ENCODE measurements at regions not wholly inside any gene's neighbourhood (a gene's known extent, or its start where the extent isn't known, plus 50 kb on each side); places are given as distances from the start of the nearest gene placed in this dataset.
"Not testable (repeated sequence)": the region's sequence is repeated elsewhere in the genome, so short reads cannot be mapped to it uniquely, and the experiment has no call there.

DNA sequence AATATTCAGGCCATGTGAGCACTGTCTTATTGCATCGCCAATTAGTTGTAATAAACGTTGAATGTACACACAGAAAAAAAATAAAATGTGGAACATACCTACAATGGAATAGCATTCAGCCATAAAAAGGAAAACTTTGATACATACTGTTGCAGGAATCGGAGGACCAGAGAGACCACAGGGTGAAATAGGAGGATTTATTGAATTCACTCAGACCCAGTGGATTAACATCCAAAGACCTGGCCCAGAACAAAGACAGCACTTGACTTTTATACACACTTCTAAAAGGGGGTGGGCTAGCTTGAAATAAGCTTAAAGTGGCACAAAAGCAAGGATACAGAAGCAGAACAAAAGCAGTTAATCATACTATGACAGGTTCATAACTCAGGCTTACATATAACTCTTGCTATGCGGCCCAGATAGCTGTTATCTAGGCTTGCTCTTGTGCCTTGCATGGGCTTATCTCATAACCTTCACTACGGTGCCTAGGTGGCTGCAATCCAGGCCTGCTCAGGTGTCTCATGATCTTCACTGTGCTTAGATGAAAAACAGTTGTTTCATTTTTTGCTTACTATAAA, 292.2 kb upstream of the TAC1 start:
- TF ChIP-seq, protein P1, sequence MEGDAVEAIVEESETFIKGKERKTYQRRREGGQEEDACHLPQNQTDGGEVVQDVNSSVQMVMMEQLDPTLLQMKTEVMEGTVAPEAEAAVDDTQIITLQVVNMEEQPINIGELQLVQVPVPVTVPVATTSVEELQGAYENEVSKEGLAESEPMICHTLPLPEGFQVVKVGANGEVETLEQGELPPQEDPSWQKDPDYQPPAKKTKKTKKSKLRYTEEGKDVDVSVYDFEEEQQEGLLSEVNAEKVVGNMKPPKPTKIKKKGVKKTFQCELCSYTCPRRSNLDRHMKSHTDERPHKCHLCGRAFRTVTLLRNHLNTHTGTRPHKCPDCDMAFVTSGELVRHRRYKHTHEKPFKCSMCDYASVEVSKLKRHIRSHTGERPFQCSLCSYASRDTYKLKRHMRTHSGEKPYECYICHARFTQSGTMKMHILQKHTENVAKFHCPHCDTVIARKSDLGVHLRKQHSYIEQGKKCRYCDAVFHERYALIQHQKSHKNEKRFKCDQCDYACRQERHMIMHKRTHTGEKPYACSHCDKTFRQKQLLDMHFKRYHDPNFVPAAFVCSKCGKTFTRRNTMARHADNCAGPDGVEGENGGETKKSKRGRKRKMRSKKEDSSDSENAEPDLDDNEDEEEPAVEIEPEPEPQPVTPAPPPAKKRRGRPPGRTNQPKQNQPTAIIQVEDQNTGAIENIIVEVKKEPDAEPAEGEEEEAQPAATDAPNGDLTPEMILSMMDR (IDR thresholded peaks at IDR 0.05) = no peak
- TF ChIP-seq POLR2A (IDR thresholded peaks at IDR 0.05) = no peak
- H3K4me1 ChIP-seq (replicated peaks) = no peaks in the 10 kb centered on the region
- no peaks in the 10 kb centered on the region for H3K36me3 ChIP-seq
- no peaks in the 10 kb centered on the region for H3K9me3 ChIP-seq
- no peaks in the 10 kb centered on the region for H3K27me3 ChIP-seq (replicated peaks; ENCODE audit: insufficient read depth)
- H3K4me3 ChIP-seq = no peak overlapping the region
- WGBS = 91% methylated on average over 5 of the region's 5 CpGs
- intact Hi-C loops (cut with DNase I) = no loop called here
- DNase-seq (ENCODE audit: low spot score) = no peak
- H3K27ac ChIP-seq = no peak overlapping the region

GRCh38 chr7:97446361-97446760, 285.5 kb upstream of the TAC1 start:
- H3K4me1 ChIP-seq (replicated peaks) = no peaks in the 10 kb centered on the region
- H3K9me3 ChIP-seq = no peaks in the 10 kb centered on the region
- H3K27ac ChIP-seq = no peak overlapping the region
- intact Hi-C loops (cut with DNase I) = no loop called here
- H3K4me3 ChIP-seq = no peak overlapping the region
- DNase-seq (ENCODE audit: low spot score) = no peak
- H3K27me3 ChIP-seq (replicated peaks; ENCODE audit: insufficient read depth) = no peaks in the 10 kb centered on the region
- TF ChIP-seq, protein P1 (IDR thresholded peaks at IDR 0.05) = no peak
- TF ChIP-seq POLR2A (IDR thresholded peaks at IDR 0.05) (no peak), POLR2AphosphoS5 (IDR thresholded peaks at IDR 0.05) (no peak)
- H3K36me3 ChIP-seq = no peaks in the 10 kb centered on the region
- WGBS = 33% methylated on average over 5 of the region's 5 CpGs

DNA sequence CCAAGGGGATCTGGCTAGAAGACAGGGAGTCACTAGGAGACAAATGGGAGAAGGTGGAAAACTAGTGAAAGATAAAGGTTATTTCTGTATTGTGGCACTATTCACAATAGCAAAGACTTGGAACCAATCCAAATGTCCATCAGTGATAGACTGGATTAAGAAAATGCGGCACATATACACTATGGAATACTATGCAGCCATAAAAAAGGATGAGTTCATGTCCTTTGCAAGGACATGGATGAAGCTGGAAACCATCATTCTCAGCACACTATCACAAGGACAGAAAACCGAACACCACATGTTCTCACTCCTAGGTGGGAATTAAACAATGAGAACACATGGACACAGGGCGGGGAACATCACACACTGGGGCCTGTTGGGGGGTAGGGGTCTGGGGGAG, 282.4 kb upstream of the TAC1 start:
- WGBS = 92% methylated on average over 3 of the region's 3 CpGs
- H3K27me3 ChIP-seq (replicated peaks; ENCODE audit: insufficient read depth); H3K36me3 ChIP-seq; H3K4me3 ChIP-seq; intact Hi-C loops (cut with DNase I); H3K4me1 ChIP-seq (replicated peaks); H3K27ac ChIP-seq; H3K9me3 ChIP-seq; DNase-seq (ENCODE audit: low spot score): not testable (repeated sequence)

GRCh38 chr7:97450516-97450915, 281.4 kb upstream of the TAC1 start:
- Histone ChIP-seq H3K27ac (no peak overlapping the region), H3K36me3 (no peaks in the 10 kb centered on the region), H3K4me1 (replicated peaks) (no peaks in the 10 kb centered on the region), H3K27me3 (replicated peaks; ENCODE audit: insufficient read depth) (no peaks in the 10 kb centered on the region), H3K9me3 (no peaks in the 10 kb centered on the region), H3K4me3 (no peak overlapping the region)
- 42% methylated on average over 1 of the region's 1 CpG for WGBS
- DNase-seq (ENCODE audit: low spot score) = no peak
- intact Hi-C loops (cut with DNase I) = no loop called here
- TF ChIP-seq POLR2A (IDR thresholded peaks at IDR 0.05) = no peak
- no peak for TF ChIP-seq POLR2AphosphoS5 (IDR thresholded peaks at IDR 0.05)

DNA sequence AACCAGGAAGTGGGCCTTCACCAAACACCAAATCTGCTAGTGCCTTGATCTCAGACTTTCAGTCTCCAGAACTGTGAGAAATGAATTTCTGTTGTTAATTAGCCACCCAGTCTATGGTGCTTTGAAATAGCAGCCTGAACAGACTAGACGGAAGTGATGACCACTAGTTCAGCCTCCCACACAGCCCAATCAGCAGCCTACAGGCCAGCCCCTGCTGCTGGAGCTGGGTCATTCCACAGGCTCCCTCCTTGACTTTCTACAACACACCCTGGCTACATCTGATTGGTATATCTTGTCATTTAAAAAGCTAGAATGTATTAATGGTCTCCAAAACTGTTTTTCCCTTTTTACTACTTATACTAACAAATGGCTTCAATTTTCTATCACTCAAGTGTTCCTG, 277.2 kb upstream of the TAC1 start:
- no peaks in the 10 kb centered on the region for H3K9me3 ChIP-seq
- no peaks in the 10 kb centered on the region for H3K27me3 ChIP-seq (replicated peaks; ENCODE audit: insufficient read depth)
- H3K36me3 ChIP-seq = no peaks in the 10 kb centered on the region
- TF ChIP-seq POLR2AphosphoS5 (IDR thresholded peaks at IDR 0.05) = no peak
- TF ChIP-seq POLR2A (IDR thresholded peaks at IDR 0.05) = no peak
- TF ChIP-seq, protein P1 (IDR thresholded peaks at IDR 0.05) = no peak
- no peak for DNase-seq (ENCODE audit: low spot score)
- intact Hi-C loops (cut with DNase I) = no loop called here
- no peak overlapping the region for H3K27ac ChIP-seq
- 89% methylated on average over 1 of the region's 1 CpG for WGBS
- H3K4me3 ChIP-seq = no peak overlapping the region
- no peaks in the 10 kb centered on the region for H3K4me1 ChIP-seq (replicated peaks)

GRCh38 chr7:97457054-97457453, 274.8 kb upstream of the TAC1 start:
- Histone ChIP-seq H3K9me3 (no peaks in the 10 kb centered on the region), H3K27me3 (replicated peaks; ENCODE audit: insufficient read depth) (no peaks in the 10 kb centered on the region), H3K4me1 (replicated peaks) (no peaks in the 10 kb centered on the region), H3K27ac (no peak overlapping the region), H3K4me3 (no peak overlapping the region), H3K36me3 (no peaks in the 10 kb centered on the region)
- 26% methylated on average over 3 of the region's 3 CpGs for WGBS
- intact Hi-C loops (cut with DNase I) = no loop called here
- no peak for TF ChIP-seq POLR2AphosphoS5 (IDR thresholded peaks at IDR 0.05)
- DNase-seq (ENCODE audit: low spot score) = no peak
